ENCODE measurements at regions not wholly inside any gene's neighbourhood (a gene's known extent, or its start where the extent isn't known, plus 50 kb on each side); places are given as distances from the start of the nearest gene placed in this dataset.
A peak's percentile ranks its signal among the peaks of the same experiment; 100 is the strongest.

GRCh38 chr17:17414341-17414805 is 62.4 kb upstream of the MED9 start:
- H3K36me3 ChIP-seq (replicated peaks; ENCODE audit: insufficient read depth, low read depth): no peaks in the 10 kb centered on the region
- no peaks in the 10 kb centered on the region for H4K20me1 ChIP-seq (ENCODE audit: insufficient read depth, poor library complexity, severe bottlenecking)
- peaks cover 22% of the 10 kb centered on the region for H3K4me1 ChIP-seq (ENCODE audit: insufficient read depth)
- 72% methylated on average over 13 of the region's 13 CpGs for WGBS (ENCODE audit: low lambda C conversion rate, missing lambda C conversion rate)
- H3K4me2 ChIP-seq: no peak overlapping the region
- no peak for DNase-seq (ENCODE audit: low spot score)
- no peaks in the 10 kb centered on the region for H3K27me3 ChIP-seq
- H3K27ac ChIP-seq: no peak overlapping the region
- H3K79me2 ChIP-seq: no peaks in the 10 kb centered on the region
- no peak overlapping the region for H3K4me3 ChIP-seq
- TF ChIP-seq CTCF (IDR thresholded peaks at IDR 0.05; ENCODE audit: poor library complexity) (no peak), EZH2 (IDR thresholded peaks at IDR 0.05; ENCODE audit: borderline replicate concordance) (no peak), EZH2phosphoT487 (IDR thresholded peaks at IDR 0.05; ENCODE audit: low read depth, severe bottlenecking, unreplicated experiment) (no peak)
- H3K9me2 ChIP-seq (replicated peaks; ENCODE audit: insufficient read depth): no peaks in the 10 kb centered on the region
- no peaks in the 10 kb centered on the region for H3K9me3 ChIP-seq (ENCODE audit: low read depth)
- no peak overlapping the region for H2AFZ ChIP-seq

GRCh38 chr17:17415006-17415405 is 61.8 kb upstream of the MED9 start:
- no peaks in the 10 kb centered on the region for H3K36me3 ChIP-seq (replicated peaks; ENCODE audit: insufficient read depth, low read depth)
- no peak overlapping the region for H2AFZ ChIP-seq
- no peak overlapping the region for H3K4me2 ChIP-seq
- no peak for DNase-seq (ENCODE audit: low spot score)
- H3K4me1 ChIP-seq (ENCODE audit: insufficient read depth): peaks cover 22% of the 10 kb centered on the region
- no peaks in the 10 kb centered on the region for H3K9me3 ChIP-seq (ENCODE audit: low read depth)
- no peak overlapping the region for H3K4me3 ChIP-seq
- H3K27me3 ChIP-seq: no peaks in the 10 kb centered on the region
- H3K9me2 ChIP-seq (replicated peaks; ENCODE audit: insufficient read depth): no peaks in the 10 kb centered on the region
- no peaks in the 10 kb centered on the region for H4K20me1 ChIP-seq (ENCODE audit: insufficient read depth, poor library complexity, severe bottlenecking)
- TF ChIP-seq EZH2 (IDR thresholded peaks at IDR 0.05; ENCODE audit: borderline replicate concordance): no peak
- no peak for TF ChIP-seq EZH2phosphoT487 (IDR thresholded peaks at IDR 0.05; ENCODE audit: low read depth, severe bottlenecking, unreplicated experiment)
- TF ChIP-seq CTCF (IDR thresholded peaks at IDR 0.05; ENCODE audit: poor library complexity): no peak
- WGBS (ENCODE audit: low lambda C conversion rate, missing lambda C conversion rate): 95% methylated on average over 3 of the region's 3 CpGs
- H3K27ac ChIP-seq: no peak overlapping the region
- no peaks in the 10 kb centered on the region for H3K79me2 ChIP-seq

GRCh38 chr17:17416007-17416399 is 60.8 kb upstream of the MED9 start:
- Histone ChIP-seq H3K27me3 (no peaks in the 10 kb centered on the region), H3K27ac (peak overlapping the region; percentile 68), H3K36me3 (replicated peaks; ENCODE audit: insufficient read depth, low read depth) (no peaks in the 10 kb centered on the region), H2AFZ (peak overlapping the region; percentile 14), H3K79me2 (no peaks in the 10 kb centered on the region), H3K4me3 (no peak overlapping the region), H3K9me2 (replicated peaks; ENCODE audit: insufficient read depth) (no peaks in the 10 kb centered on the region), H3K4me1 (ENCODE audit: insufficient read depth) (peaks cover 22% of the 10 kb centered on the region), H3K4me2 (no peak overlapping the region), H4K20me1 (ENCODE audit: insufficient read depth, poor library complexity, severe bottlenecking) (no peaks in the 10 kb centered on the region), H3K9me3 (ENCODE audit: low read depth) (no peaks in the 10 kb centered on the region)
- DNase-seq (ENCODE audit: low spot score): peak; percentile 54
- no peak for TF ChIP-seq EZH2 (IDR thresholded peaks at IDR 0.05; ENCODE audit: borderline replicate concordance)
- TF ChIP-seq EZH2phosphoT487 (IDR thresholded peaks at IDR 0.05; ENCODE audit: low read depth, severe bottlenecking, unreplicated experiment): no peak
- TF ChIP-seq CTCF (IDR thresholded peaks at IDR 0.05; ENCODE audit: poor library complexity): no peak
- WGBS (ENCODE audit: low lambda C conversion rate, missing lambda C conversion rate): 94% methylated on average over 2 of the region's 2 CpGs

All from hepatocyte (in vitro differentiated cells).